Neuronal stem cell (in vitro differentiated cells): ENCODE measurements at regions not wholly inside any gene's neighbourhood (a gene's known extent, or its start where the extent isn't known, plus 50 kb on each side); places are given as distances from the start of the nearest gene placed in this dataset.

Experiments
- DNase-seq: peaks from one replicate; pipeline ENCODE4 v3.0.0-alpha.2; 2013; ENCODE audit warnings: low spot score
- H2AFZ ChIP-seq: one replicate; pipeline ENCODE4 v1.6.1; 2013; ENCODE audit warnings: mild to moderate bottlenecking, low read length, inconsistent platforms
- H2AK5ac ChIP-seq: 2 replicates; pipeline ENCODE4 v1.6.1; 2013; ENCODE audit warnings: low read depth, mild to moderate bottlenecking, inconsistent platforms, low read length, moderate library complexity, mixed read lengths
- H2BK120ac ChIP-seq: 2 replicates; pipeline ENCODE4 v1.6.1; 2013; ENCODE audit warnings: low read depth, mild to moderate bottlenecking, inconsistent platforms, low read length, moderate library complexity, mixed read lengths
- H2BK12ac ChIP-seq: one replicate; pipeline ENCODE4 v1.6.1; 2013; ENCODE audit warnings: low read length, inconsistent platforms
- H2BK15ac ChIP-seq: 2 replicates; pipeline ENCODE4 v1.6.1; 2013; ENCODE audit warnings: mild to moderate bottlenecking, low read length, inconsistent platforms, mixed read lengths
- H2BK5ac ChIP-seq: one replicate; pipeline ENCODE4 v1.6.1; 2013; ENCODE audit warnings: inconsistent platforms, mild to moderate bottlenecking, low read length, moderate library complexity
- H3K14ac ChIP-seq: one replicate; pipeline ENCODE4 v1.6.1; 2013; ENCODE audit warnings: low read length, inconsistent platforms
- H3K18ac ChIP-seq: 2 replicates; pipeline ENCODE4 v1.6.1; 2013; ENCODE audit warnings: low read length, inconsistent platforms
- H3K23ac ChIP-seq: 2 replicates; pipeline ENCODE4 v1.6.1; 2013; ENCODE audit warnings: low read depth, mild to moderate bottlenecking, mixed read lengths, low read length, inconsistent platforms; ENCODE audit not compliant: poor library complexity
- H3K27ac ChIP-seq: replicated peaks from 3 replicates; pipeline ENCODE4 v1.5.1; 2013; ENCODE audit warnings: low read length, inconsistent platforms
- H3K27me3 ChIP-seq, 3 experiments: 2 replicates each; pipeline ENCODE4 v1.6.1; 2013; ENCODE audit warnings: low read length in 3 of 3, mild to moderate bottlenecking in 2 of 3, inconsistent platforms in 1 of 3, low read depth in 1 of 3, mixed read lengths in 1 of 3, moderate library complexity in 1 of 3; ENCODE audit not compliant: control insufficient read depth in 3 of 3, insufficient read depth in 3 of 3
- H3K36me3 ChIP-seq, 2 donors: replicated peaks in 1 of 2; 2 replicates each; pipeline ENCODE4 v1.6.1; 2013; ENCODE audit warnings: low read length in 2 of 2; ENCODE audit not compliant: control insufficient read depth in 2 of 2, insufficient read depth in 2 of 2
- H3K4ac ChIP-seq: 2 replicates; pipeline ENCODE4 v1.6.1; 2013; ENCODE audit warnings: inconsistent platforms, mild to moderate bottlenecking, low read length, moderate library complexity
- H3K4me1 ChIP-seq, 2 donors: 1 replicate in 1 of 2; 2 replicates in 1 of 2; pipeline ENCODE4 v1.6.1; 2013; ENCODE audit warnings: low read length in 2 of 2, low read depth in 1 of 2; ENCODE audit not compliant: control insufficient read depth in 2 of 2, insufficient read depth in 1 of 2
- H3K4me2 ChIP-seq: one replicate; pipeline ENCODE4 v1.6.1; 2013; ENCODE audit warnings: mild to moderate bottlenecking, low read length, inconsistent platforms; ENCODE audit not compliant: insufficient read depth, poor library complexity, severe bottlenecking
- H3K4me3 ChIP-seq, 2 donors: 2 replicates each; pipeline ENCODE4 v1.5.1; 2013; ENCODE audit warnings: low read length in 2 of 2, mild to moderate bottlenecking in 2 of 2, inconsistent platforms in 1 of 2, moderate library complexity in 1 of 2
- H3K79me1 ChIP-seq: one replicate; pipeline ENCODE4 v1.6.1; 2013; ENCODE audit warnings: low read depth, mild to moderate bottlenecking, inconsistent platforms, low read length, moderate library complexity
- H3K9ac ChIP-seq: one replicate; pipeline ENCODE4 v1.6.1; 2013; ENCODE audit warnings: mild to moderate bottlenecking, low read depth, low read length, inconsistent platforms; ENCODE audit not compliant: poor library complexity
- H3K9me3 ChIP-seq, 2 donors: replicated peaks in 1 of 2; 2 replicates each; pipeline versions ENCODE3 to v1.6.1; 2013; ENCODE audit warnings: low read length in 2 of 2, mild to moderate bottlenecking in 2 of 2, inconsistent platforms in 1 of 2, low read depth in 1 of 2, mixed read lengths in 1 of 2, moderate library complexity in 1 of 2; ENCODE audit not compliant: control insufficient read depth in 2 of 2, insufficient read depth in 1 of 2
- H4K8ac ChIP-seq: one replicate; pipeline ENCODE4 v1.6.1; 2013; ENCODE audit warnings: low read depth, mild to moderate bottlenecking, inconsistent platforms, low read length, moderate library complexity
- H4K91ac ChIP-seq: one replicate; pipeline ENCODE4 v1.6.1; 2013; ENCODE audit warnings: low read length, low read depth, mild to moderate bottlenecking, inconsistent platforms; ENCODE audit not compliant: poor library complexity
- WGBS, 2 donors: extraction: QIAGEN DNeasy Blood & Tissue Kit; methylation state at CpG; one replicate each; pipeline ENCODE4 v1.1.7; 2013; ENCODE audit warnings: missing lambda C conversion rate in 2 of 2, mixed read lengths in 1 of 2; ENCODE audit not compliant: insufficient read length in 2 of 2, insufficient replicate concordance in 1 of 2; ENCODE audit errors: extremely low coverage in 2 of 2; 5-methylcytosine and 5-hydroxymethylcytosine counted together

DNA sequence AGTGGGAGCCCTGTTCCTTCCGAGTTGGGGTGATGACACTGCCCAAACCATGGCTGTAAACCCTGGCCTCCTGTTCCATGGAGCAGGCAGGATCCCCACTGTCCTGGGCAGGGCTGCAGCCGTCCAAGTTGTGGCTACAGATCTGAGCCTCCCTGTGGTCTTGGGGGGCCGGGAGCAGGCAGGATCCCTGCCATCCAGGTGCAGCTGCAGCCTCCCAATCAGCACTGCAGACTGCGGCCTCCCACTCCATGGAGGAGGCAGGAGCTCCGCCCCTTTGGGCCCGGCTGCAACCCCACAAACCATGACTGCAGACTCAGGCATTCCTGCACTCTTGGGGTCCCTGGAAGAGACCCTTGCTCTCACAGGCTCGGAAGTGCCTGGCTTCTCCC is 872.1 kb upstream of the GJE1 start:
- Histone ChIP-seq H3K14ac (peak overlapping the region; percentile 94), H3K9ac (no peak overlapping the region), H3K18ac (peak overlapping the region; percentile 91), H3K4ac (peak overlapping the region; percentile 76), H3K4me3 (no peak overlapping the region), H2BK5ac (no peak overlapping the region), H2AFZ (peak overlapping the region; percentile 72), H2BK120ac (no peak overlapping the region), H3K79me1 (no peaks in the 10 kb centered on the region), H4K8ac (peak overlapping the region; percentile 92), H2BK12ac (peak overlapping the region; percentile 41), H3K36me3 (no peaks in the 10 kb centered on the region), H3K9me3 (no peaks in the 10 kb centered on the region), H3K4me2 (no peak overlapping the region), H2BK15ac (no peak overlapping the region), H3K23ac (no peak overlapping the region), H3K27ac (no peak overlapping the region), H3K27me3 (no peaks in the 10 kb centered on the region), H2AK5ac (no peak overlapping the region), H4K91ac (no peak overlapping the region), H3K4me1 (no peaks in the 10 kb centered on the region)
- WGBS, 2 donors = no CpG with 5 or more reads among the region's 7 CpGs
- DNase-seq = no peak

- Histone ChIP-seq H2BK12ac (no peak overlapping the region), H3K9ac (no peak overlapping the region), H3K23ac (no peak overlapping the region), H2BK120ac (no peak overlapping the region), H3K4me3 (no peak overlapping the region), H3K27me3 (no peaks in the 10 kb centered on the region), H3K79me1 (no peaks in the 10 kb centered on the region), H3K14ac (no peak overlapping the region), H3K27ac (no peak overlapping the region), H2BK15ac (no peak overlapping the region), H3K9me3 (no peaks in the 10 kb centered on the region), H3K36me3 (no peaks in the 10 kb centered on the region), H3K18ac (no peak overlapping the region), H2AFZ (no peak overlapping the region), H2AK5ac (no peak overlapping the region), H4K91ac (no peak overlapping the region), H3K4me2 (no peak overlapping the region), H3K4ac (no peak overlapping the region), H3K4me1 (no peaks in the 10 kb centered on the region), H4K8ac (no peak overlapping the region), H2BK5ac (no peak overlapping the region)
- WGBS, 2 donors = no CpG with 5 or more reads among the region's 5 CpGs
- no peak for DNase-seq
Observed at GRCh38 chr6:141259807-141260206, 872.9 kb upstream of the GJE1 start.

- no peak overlapping the region for H2BK120ac ChIP-seq
- H2BK12ac ChIP-seq = no peak overlapping the region
- H3K4me1 ChIP-seq = no peaks in the 10 kb centered on the region
- H3K36me3 ChIP-seq = no peaks in the 10 kb centered on the region
- no peaks in the 10 kb centered on the region for H3K9me3 ChIP-seq
- no peak overlapping the region for H3K14ac ChIP-seq
- no peaks in the 10 kb centered on the region for H3K79me1 ChIP-seq
- no peak overlapping the region for H3K4ac ChIP-seq
- H2BK15ac ChIP-seq = no peak overlapping the region
- no peak overlapping the region for H3K18ac ChIP-seq
- H2AK5ac ChIP-seq = no peak overlapping the region
- no peak overlapping the region for H3K27ac ChIP-seq
- no peak overlapping the region for H3K23ac ChIP-seq
- H4K91ac ChIP-seq = no peak overlapping the region
- H2AFZ ChIP-seq = no peak overlapping the region
- H3K9ac ChIP-seq = no peak overlapping the region
- DNase-seq = no peak
- H4K8ac ChIP-seq = no peak overlapping the region
- H2BK5ac ChIP-seq = no peak overlapping the region
- no peak overlapping the region for H3K4me2 ChIP-seq
- no peaks in the 10 kb centered on the region for H3K27me3 ChIP-seq
- WGBS, 2 donors = no CpG with 5 or more reads among the region's 3 CpGs
- no peak overlapping the region for H3K4me3 ChIP-seq
Observed at GRCh38 chr6:141259091-141259490, 873.6 kb upstream of the GJE1 start.

DNA sequence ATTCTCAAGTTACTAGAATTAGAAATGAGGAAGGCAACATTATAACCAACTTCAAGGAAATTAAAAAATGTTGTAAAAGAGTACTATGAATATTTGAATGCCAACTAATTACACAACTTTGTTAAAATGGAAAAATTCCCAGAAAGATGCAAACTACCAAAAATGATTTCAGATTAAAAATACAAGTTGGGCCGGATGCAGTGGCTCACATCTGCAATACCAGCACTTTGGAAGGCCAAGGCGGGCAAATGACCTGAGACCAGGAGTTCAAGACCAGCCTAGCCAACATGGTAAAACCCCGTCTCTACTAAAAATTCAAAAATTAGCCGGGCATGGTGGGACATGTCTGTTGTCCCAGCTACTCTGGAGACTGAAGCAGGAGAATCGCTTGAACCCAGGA is 874.2 kb upstream of the GJE1 start:
- H3K4me2 ChIP-seq = no peak overlapping the region
- no peak overlapping the region for H4K91ac ChIP-seq
- no peak for DNase-seq
- H2BK15ac ChIP-seq = no peak overlapping the region
- no peak overlapping the region for H4K8ac ChIP-seq
- H3K4me3 ChIP-seq = no peak overlapping the region
- no peak overlapping the region for H3K14ac ChIP-seq
- WGBS, 2 donors = no CpG with 5 or more reads among the region's 5 CpGs
- H2AFZ ChIP-seq = no peak overlapping the region
- H3K23ac ChIP-seq = no peak overlapping the region
- H3K27ac ChIP-seq = no peak overlapping the region
- no peak overlapping the region for H3K4ac ChIP-seq
- H3K4me1 ChIP-seq = no peaks in the 10 kb centered on the region
- no peak overlapping the region for H2AK5ac ChIP-seq
- no peaks in the 10 kb centered on the region for H3K9me3 ChIP-seq
- H2BK12ac ChIP-seq = no peak overlapping the region
- no peaks in the 10 kb centered on the region for H3K36me3 ChIP-seq
- H2BK5ac ChIP-seq = no peak overlapping the region
- H3K79me1 ChIP-seq = no peaks in the 10 kb centered on the region
- no peak overlapping the region for H3K9ac ChIP-seq
- H3K18ac ChIP-seq = no peak overlapping the region
- H3K27me3 ChIP-seq = no peaks in the 10 kb centered on the region
- no peak overlapping the region for H2BK120ac ChIP-seq
